Pancreas (tissue), 10 donors: ENCODE measurements at regions not wholly inside any gene's neighbourhood (a gene's known extent, or its start where the extent isn't known, plus 50 kb on each side); places are given as distances from the start of the nearest gene placed in this dataset.
A peak's percentile ranks its signal among the peaks of the same experiment; 100 is the strongest.

Source experiments
- ATAC-seq, 4 donors: fragments of 200-7000 bp; cut with Tn5 transposase; one replicate each; pipeline versions ENCODE4 v1.8.0 to v1.9.1; 2020; ENCODE audit warnings: mild to moderate bottlenecking in 4 of 4, moderate library complexity in 4 of 4
- DNase-seq, 6 donors: peaks; one replicate each; pipeline ENCODE4 v3.0.0-alpha.2; 2020
- FAIRE-seq: peaks from 2 replicates; lab custom pipeline; 2012; peaks lifted over from hg19 to GRCh38; lab: Jason Lieb, UNC
- H3K27ac ChIP-seq, 4 donors: fragments of 200-600 bp; sonication (generic); 1 replicate in 3 of 4; 2 replicates in 1 of 4; pipeline versions ENCODE4 v1.5.0 to v1.8.0; 2020
- H3K27me3 ChIP-seq, 4 donors: fragments of 200-600 bp; one replicate each; pipeline ENCODE4 v1.8.0; 2021
- H3K36me3 ChIP-seq, 3 donors: fragments of 200-600 bp; sonication (generic) in 1 of 3; one replicate each; pipeline versions ENCODE4 v1.5.0 to v1.8.0; 2020 to 2021
- H3K4me1 ChIP-seq, 3 donors: fragments of 200-600 bp; one replicate each; pipeline ENCODE4 v1.8.0; 2021
- H3K4me3 ChIP-seq, 4 donors: fragments of 200-600 bp; sonication (generic) in 2 of 4; one replicate each; pipeline versions ENCODE4 v1.5.0 to v1.8.0; 2020 to 2021
- H3K9me3 ChIP-seq, 4 donors: fragments of 200-600 bp; one replicate each; pipeline ENCODE4 v1.8.0; 2021
- WGBS, 2 donors: extraction: QIAGEN DNeasy Blood & Tissue Kit; methylation state at CpG; one replicate each; pipeline ENCODE4 v1.1.7; 2013; 5-methylcytosine and 5-hydroxymethylcytosine counted together
- intact Hi-C, 3 donors: fragments of 100-400 bp; cut with DNase I; formaldehyde crosslinking; loops; one replicate each; pipeline versions ENCODE4 v1.11.1 to v1.14.2; 2022
- TF ChIP-seq, protein P1 (sequence below), 4 donors: fragments of 200-600 bp; sonication (generic) in 3 of 4; IDR thresholded peaks; one replicate each; pipeline versions ENCODE4 v1.5.0 to v1.8.0; 2021; ENCODE audit warnings: antibody characterized with exemption in 4 of 4
- donor health status: healthy with polysubstance abuse.
- donor health status: DM: no; HTN: no; CAD: no; lungs with moderate emphysema.
- donor health status: DM: no; HTN: no; CAD: no.
- donor health status: control.
- donor health status: control.
- donor health status: Bipolar disorder and iron deficiency.
- donor health status: DM: yes; HTN: yes; CAD: no.
- donor health status: DM: no; HTN: no; CAD: no.
- donor health status: DM: no; HTN: no; CAD: no.
- donor health status: DM: yes; HTN: yes; CAD: no.

DNA sequence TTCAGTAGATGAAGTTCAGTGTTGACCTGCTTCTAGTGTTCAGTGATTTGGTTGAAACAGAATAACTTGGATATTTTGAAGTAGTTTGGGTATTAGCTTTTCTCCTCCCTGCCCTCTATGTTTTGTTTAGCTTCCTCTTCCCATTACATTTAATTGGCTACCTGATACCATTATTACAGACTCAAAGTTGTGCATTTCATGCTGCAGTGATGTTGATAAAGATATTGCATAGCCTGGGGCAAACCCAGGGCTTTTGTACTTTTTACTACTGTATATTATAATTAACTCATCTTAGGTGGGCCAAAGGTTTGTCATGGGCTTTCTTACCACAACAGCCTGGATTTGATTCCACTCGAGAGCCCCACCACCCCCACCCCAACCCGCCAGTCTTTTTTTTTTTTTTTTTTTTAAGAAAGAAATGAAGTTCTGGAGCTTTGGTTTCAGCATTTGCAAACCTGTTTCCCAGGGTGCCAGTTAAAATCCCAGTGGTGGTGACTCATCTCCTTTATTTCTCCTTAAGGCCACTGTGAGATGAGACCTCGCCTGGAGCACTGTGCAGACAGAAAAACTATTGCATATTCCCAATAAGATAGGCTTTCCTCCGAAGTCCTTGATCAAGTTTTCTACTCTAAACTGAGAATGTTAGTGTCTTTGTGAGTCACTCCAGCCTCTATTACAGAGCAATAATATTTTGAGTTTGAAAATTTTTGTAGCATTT, 393.7 kb upstream of the FANCL start:
- H3K4me1 ChIP-seq: no peaks in the 10 kb centered on the region
- no peaks in the 10 kb centered on the region for H3K9me3 ChIP-seq
- TF ChIP-seq, protein P1, sequence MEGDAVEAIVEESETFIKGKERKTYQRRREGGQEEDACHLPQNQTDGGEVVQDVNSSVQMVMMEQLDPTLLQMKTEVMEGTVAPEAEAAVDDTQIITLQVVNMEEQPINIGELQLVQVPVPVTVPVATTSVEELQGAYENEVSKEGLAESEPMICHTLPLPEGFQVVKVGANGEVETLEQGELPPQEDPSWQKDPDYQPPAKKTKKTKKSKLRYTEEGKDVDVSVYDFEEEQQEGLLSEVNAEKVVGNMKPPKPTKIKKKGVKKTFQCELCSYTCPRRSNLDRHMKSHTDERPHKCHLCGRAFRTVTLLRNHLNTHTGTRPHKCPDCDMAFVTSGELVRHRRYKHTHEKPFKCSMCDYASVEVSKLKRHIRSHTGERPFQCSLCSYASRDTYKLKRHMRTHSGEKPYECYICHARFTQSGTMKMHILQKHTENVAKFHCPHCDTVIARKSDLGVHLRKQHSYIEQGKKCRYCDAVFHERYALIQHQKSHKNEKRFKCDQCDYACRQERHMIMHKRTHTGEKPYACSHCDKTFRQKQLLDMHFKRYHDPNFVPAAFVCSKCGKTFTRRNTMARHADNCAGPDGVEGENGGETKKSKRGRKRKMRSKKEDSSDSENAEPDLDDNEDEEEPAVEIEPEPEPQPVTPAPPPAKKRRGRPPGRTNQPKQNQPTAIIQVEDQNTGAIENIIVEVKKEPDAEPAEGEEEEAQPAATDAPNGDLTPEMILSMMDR (IDR thresholded peaks at IDR 0.05): no peak
- intact Hi-C loops: no loop called here
- H3K27ac ChIP-seq: no peak overlapping the region
- H3K4me3 ChIP-seq: no peak overlapping the region
- H3K27me3 ChIP-seq: no peaks in the 10 kb centered on the region
- FAIRE-seq (no peak), DNase-seq (no peak), ATAC-seq (no peak)
- no peaks in the 10 kb centered on the region for H3K36me3 ChIP-seq
- WGBS, 2 donors: 61 to 72% methylated on average over 4 of the region's 4 CpGs

DNA sequence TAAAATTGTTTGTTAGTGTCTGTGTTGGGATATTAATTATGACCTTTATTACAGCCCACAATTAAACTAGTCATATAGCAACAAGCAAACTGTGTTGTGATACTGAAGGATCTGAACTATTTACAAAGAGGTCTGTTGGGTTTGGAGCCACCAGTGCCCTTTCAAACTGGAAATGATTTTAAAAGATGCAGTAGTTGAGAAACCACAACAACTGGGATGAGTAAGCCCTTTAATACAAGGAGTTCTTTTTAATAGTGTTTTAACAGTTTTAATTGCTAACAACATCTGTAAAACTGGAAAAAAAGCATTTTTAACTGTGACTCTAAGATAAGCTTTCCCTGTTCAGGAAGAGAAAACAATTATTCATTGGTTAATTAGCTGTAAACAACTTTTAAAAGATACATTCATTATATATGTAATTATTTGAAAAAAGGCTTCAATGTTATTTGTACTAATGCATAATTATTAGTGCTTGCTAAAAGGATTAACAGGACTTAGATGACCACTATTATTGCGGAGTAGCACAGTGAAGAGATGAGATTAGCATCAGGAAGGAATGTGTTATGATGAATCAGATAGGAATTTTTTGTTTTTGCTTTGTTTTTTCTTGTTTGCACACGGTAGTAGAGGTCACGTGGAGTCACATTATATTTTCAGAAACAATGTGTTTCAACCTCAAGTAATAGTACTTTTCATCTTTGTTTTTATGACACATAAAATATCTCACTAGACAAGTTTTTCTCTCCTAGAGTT, 392.7 kb upstream of the FANCL start:
- DNase-seq: no peak
- TF ChIP-seq, protein P1 (IDR thresholded peaks at IDR 0.05): no peak
- H3K27me3 ChIP-seq: no peaks in the 10 kb centered on the region
- H3K9me3 ChIP-seq: no peaks in the 10 kb centered on the region
- no peak for FAIRE-seq
- H3K4me3 ChIP-seq: no peak overlapping the region
- H3K36me3 ChIP-seq: no peaks in the 10 kb centered on the region
- WGBS, 2 donors: 30 to 33% methylated on average over 3 of the region's 3 CpGs
- ATAC-seq: peak in 2 of 4 donors; percentile 44 to 51
- no peak overlapping the region for H3K27ac ChIP-seq
- H3K4me1 ChIP-seq: no peaks in the 10 kb centered on the region
- intact Hi-C loops: no loop called here

DNA sequence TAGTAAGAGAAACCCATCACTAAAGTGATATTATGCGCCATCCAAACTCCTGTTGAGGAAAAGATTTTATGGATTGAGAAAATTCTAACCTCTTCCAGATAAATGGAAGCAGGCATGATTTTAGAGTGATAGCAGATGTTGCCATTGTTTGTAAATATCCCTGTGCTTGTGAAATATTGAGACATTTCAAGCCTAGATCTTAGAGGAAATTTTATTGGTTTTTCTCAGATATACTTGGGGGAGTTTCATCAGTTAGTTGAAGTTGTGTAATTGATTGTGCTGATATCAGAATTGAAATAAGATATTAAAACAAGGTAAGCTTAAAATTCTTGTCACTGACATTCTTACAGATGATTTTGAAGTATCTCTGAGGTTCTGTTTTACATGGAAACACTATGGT, 390.9 kb upstream of the FANCL start:
- 84 to 94% methylated on average over 1 of the region's 1 CpG for WGBS, 2 donors
- DNase-seq (no peak), ATAC-seq (no peak), FAIRE-seq (no peak)
- TF ChIP-seq, protein P1 (IDR thresholded peaks at IDR 0.05): no peak
- intact Hi-C loops: no loop called here
- no peaks in the 10 kb centered on the region for H3K36me3 ChIP-seq
- H3K4me1 ChIP-seq: no peaks in the 10 kb centered on the region
- no peaks in the 10 kb centered on the region for H3K27me3 ChIP-seq
- H3K27ac ChIP-seq: no peak overlapping the region
- H3K9me3 ChIP-seq: no peaks in the 10 kb centered on the region
- H3K4me3 ChIP-seq: no peak overlapping the region

DNA sequence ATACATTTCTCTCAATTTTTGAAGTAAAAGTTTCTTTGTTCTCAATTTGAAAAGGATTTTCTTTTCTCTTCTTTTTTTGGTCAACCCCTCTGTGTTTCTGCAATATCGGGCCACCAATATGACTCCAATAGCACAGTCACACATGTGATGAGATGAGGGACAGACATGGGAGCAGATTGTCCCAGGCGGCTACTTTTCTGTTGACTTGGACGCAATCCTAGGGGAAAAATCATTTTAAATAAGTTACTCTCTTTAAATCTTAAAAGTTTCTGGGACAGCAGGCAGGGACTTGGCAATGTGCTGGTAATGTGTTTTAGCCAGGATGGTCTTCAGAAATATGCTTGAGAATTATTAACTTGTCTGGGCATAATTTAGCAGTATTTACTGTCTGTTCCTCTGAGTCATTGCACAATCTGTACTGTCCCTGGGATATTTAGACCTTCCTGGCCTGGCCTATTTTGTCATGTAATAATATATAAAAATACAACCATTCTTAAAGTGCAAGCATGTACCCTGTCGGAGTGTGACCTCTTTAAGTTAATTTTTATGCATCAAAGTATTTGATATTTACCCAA, 388.5 kb upstream of the FANCL start:
- TF ChIP-seq, protein P1 (IDR thresholded peaks at IDR 0.05): no peak
- Histone ChIP-seq H3K36me3 (no peaks in the 10 kb centered on the region), H3K4me1 (no peaks in the 10 kb centered on the region), H3K4me3 (no peak overlapping the region), H3K9me3 (no peaks in the 10 kb centered on the region), H3K27ac (peak overlapping the region in 1 of 4 donors; percentile 54), H3K27me3 (no peaks in the 10 kb centered on the region)
- FAIRE-seq (no peak), DNase-seq (no peak), ATAC-seq (peak in 1 of 4 donors; percentile 72)
- intact Hi-C loops: no loop called here
- 61% methylated on average over 4 of the region's 4 CpGs for WGBS, 2 donors
